GM18511 (cell line): ENCODE measurements at regions not wholly inside any gene's neighbourhood (a gene's known extent, or its start where the extent isn't known, plus 50 kb on each side); places are given as distances from the start of the nearest gene placed in this dataset.

ENCODE experiments used
- ATAC-seq: cut with Tn5 transposase; IDR thresholded peaks from one replicate; pipeline ENCODE4 v1.9.1; 2021; ENCODE audit warnings: mild to moderate bottlenecking, moderate library complexity; ENCODE audit not compliant: unreplicated experiment

DNA sequence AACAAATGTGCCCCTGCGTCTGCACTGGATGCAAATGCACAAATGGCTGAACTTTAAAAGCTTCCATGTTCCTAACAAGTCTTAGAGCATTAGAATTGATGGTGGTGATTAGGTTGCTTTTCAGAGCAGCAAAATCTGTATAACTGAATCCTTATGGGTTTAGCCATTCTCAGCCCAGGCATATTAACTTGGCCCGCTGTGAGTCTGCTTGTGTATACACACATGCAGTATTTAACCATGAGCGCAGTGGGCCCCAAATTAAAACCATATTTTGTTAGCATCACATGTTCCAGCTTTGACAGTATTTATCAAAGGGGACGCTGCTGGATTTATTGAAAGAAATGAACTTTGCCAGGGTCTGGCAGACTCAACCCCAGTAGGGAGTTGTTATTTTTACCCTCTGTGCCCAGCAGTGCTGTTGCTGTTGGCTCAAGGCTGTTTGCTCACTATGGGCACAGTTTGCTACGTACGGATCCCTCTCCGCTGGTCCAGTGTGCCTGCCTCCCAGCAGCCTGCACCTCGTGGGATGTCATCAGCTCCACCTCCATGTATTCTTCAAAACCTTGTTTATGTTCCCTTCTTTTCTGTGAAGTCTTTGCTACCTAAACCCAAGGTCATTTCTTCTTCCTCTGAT lies 144.7 kb downstream of the QRSL1 start:
- ATAC-seq = no peak

DNA sequence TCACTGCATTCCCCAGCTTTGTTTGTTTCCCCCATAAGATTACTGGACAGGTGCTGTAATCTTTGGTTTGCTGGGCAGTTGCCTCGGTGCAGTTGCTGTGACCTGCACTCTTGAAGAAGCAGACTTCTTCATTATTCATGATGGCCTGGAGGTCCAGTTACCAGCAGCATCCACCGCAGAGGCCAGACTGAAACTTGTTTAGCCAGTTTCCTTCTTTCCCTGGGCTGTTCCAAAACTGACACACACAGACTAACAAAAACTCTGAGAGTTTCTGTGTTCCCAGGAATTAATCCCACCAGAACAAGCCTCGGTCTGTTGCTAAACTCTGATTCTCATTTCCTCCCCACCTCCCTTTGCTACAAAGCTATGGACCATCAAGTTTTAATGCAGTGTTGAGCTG lies 144.1 kb downstream of the QRSL1 start:
- no peak for ATAC-seq

- ATAC-seq = no peak
These were observed 143.1 kb downstream of the QRSL1 start for GRCh38 chr6:106772270-106773142.

DNA sequence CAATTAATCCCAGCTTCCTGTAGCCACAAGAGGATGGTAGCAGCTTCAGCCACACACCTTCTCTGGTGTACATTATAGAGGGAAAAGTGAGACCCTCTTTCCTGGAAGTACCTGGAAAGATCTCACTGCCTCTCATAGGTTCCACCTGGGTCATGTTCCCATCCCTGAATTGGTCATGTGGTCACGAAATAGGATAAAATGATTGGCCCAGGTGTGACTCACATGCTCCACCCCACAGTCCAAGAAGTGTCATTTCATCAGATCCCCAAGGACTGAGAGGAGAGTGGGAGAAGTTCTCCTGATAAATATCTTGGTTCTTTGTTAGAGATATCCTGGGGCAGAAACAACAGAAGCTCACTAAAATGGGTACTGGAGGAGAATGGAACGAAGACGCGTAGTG lies 142.4 kb downstream of the QRSL1 start:
- no peak for ATAC-seq

GRCh38 chr6:106770663-106771062 lies 141.3 kb downstream of the QRSL1 start:
- no peak for ATAC-seq

DNA sequence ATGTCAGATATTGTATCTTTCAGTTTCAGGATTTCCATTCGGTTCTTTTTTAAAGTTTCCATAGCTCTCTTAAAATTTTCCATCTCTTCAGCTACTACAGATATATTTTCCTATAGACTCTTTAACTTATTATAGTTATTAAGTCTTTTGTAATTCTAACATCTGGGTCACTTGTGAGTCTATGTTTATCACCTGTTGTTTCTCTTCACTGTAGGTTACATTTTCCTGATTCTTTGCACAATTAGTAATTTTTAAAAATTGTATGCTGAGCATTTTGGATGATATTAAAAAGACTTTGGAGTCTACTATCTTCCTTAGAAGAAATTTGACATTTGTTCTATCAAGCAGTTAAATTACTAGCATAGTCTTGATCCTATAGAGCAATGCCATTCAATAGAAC lies 140.7 kb downstream of the QRSL1 start:
- ATAC-seq = no peak

GRCh38 chr6:106767271-106767670 lies 137.9 kb downstream of the QRSL1 start:
- no peak for ATAC-seq

DNA sequence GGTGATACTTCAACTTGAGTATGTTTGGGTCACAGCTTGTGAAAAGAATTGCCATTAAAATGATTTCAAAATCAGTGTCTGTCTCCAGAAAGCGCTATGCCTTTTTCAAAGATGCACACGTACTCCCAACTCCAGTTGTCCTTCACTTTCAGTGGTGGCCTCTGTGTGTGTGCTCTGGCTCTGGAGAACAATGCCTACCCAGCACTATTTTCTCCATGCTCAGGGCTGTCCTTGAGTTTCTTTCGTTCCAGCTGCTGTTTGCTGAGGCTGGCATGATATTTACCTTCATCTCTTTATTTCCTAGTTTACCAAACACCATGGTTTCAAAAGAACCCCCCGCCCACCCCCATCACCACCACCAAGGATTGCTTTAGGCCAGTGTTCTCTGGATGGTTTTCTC lies 136.8 kb downstream of the QRSL1 start:
- ATAC-seq = no peak

DNA sequence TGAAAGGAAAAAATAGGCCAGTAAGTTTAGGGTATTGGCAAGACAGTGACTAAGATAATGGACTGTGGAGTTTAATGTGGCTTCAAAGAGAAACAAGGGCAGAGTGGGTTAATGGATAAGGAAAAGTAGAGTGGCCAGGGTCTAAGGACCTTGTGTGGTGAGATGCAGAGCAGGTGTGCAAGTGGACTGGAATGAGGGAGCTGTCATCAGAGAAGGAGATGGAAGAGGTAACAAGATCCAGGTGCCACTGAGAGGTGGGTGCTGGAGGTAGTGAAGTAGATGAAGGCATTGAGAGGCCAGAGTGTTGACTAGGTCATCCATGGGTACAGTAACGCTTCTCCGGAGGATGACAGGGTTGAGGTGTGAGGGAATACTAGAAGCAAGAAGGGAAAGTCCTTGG lies 136.1 kb downstream of the QRSL1 start:
- ATAC-seq = no peak

DNA sequence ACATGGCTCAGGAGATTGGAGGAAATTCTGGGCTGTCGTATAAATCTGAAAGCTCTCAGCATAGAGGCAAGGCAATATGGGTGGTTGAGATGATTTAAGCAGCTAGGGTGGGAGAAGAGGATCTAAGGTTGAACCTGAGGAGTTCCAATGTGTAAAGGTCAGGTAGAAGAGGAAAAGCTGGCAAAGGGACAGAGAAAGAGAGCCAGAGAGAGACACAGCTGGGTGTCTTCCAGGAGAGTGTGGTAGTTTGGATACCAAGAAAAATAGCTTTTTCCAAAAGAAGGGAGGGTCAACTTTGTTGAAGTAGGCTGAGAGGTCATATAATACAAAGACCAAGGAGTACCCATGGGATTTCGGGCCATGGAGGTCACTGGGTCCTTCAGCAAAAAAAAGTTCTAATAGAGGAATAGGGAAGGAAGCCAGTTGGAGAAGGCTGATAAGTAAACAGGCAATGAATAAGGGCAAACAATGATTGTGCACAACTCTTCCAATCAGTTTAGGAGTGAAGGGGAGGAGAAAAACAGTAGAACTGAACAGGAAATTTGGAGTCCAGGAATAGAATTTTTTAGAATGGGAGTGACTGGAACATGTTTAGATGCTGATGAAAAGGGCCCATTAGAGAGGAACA lies 135.1 kb downstream of the QRSL1 start:
- ATAC-seq = no peak

DNA sequence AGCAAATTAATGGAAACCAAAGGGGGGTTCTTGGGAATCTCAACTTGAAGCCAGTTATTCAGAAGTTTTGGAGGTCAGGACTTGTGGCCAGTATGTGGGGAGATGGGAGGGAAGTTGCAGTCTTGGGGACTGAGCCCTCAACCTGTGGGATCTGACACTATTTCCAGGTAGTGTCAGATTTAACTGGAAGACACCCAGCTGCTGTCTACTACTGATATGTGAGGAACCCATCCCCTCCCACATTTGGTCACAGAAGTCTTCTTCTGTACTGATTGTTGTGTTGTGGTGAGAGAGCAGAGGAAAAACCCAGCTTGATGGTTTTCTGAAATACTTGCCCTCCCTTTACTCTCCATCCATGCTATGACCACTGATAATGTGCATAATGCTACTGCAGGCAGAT lies 134.0 kb downstream of the QRSL1 start:
- ATAC-seq = no peak

GRCh38 chr6:106761160-106761559 lies 131.8 kb downstream of the QRSL1 start:
- no peak for ATAC-seq

DNA sequence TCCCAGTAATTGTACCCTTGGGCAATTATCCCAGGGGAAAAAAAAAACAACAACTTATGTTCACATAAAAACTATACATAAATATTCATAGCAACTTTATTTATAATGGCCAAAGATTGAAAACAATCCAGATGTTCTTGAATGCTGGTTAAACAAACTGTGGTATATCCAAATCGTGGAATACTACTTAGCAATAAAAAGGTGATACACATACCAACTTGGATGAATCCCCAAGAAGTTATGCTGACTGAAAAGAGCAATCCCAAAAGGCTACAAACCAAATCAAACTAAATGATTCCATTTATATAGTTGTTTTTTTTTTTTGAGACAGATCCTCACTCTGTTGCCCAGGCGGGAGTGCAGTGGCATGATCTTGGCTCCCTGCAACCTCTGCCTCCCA lies 129.7 kb downstream of the QRSL1 start:
- ATAC-seq = no peak

- no peak for ATAC-seq
These were observed 128.5 kb downstream of the QRSL1 start for GRCh38 chr6:106757722-106758467.

- no peak for ATAC-seq
These were observed 127.9 kb downstream of the QRSL1 start for GRCh38 chr6:106757267-106757666.

GRCh38 chr6:106754215-106754614 lies 124.8 kb downstream of the QRSL1 start:
- no peak for ATAC-seq

GRCh38 chr6:106752641-106753040 lies 123.3 kb downstream of the QRSL1 start:
- no peak for ATAC-seq

DNA sequence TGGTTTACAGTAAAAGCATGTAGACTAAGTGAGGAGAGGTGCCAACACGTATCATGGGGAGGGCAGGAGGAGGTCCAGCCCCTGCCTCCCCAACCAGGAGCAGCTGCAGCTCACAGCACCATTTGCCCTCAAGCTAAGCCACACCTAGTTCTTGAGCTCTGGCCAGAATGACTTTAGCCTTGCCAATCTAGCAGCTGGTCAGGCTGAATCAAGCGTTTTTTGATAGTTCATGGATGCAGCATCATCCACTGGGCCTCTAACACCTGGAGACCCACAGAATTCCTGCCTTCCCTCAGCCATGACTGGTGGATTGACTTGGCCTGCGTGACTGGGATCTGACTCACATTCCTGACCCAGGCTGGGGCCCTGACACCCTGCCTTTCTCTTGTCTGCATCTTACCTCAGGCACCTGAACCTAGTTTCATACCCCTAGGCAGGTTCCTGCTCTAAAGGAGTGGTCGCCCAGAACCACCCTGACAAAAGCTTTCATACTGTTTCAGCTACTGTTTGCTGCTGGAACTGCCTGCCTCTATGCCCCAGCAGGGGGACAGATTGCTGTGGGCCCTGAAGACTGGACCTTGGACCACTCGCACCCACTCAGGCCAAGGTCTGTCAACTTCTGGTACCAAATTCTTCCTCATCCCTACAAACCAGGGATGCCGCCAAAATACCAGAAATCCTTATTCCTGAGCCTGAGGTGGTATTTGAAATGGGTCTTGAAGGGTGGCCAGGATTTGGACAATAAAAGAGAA lies 122.3 kb downstream of the QRSL1 start:
- ATAC-seq = no peak

GRCh38 chr6:106750946-106751345 lies 121.6 kb downstream of the QRSL1 start:
- ATAC-seq = no peak

DNA sequence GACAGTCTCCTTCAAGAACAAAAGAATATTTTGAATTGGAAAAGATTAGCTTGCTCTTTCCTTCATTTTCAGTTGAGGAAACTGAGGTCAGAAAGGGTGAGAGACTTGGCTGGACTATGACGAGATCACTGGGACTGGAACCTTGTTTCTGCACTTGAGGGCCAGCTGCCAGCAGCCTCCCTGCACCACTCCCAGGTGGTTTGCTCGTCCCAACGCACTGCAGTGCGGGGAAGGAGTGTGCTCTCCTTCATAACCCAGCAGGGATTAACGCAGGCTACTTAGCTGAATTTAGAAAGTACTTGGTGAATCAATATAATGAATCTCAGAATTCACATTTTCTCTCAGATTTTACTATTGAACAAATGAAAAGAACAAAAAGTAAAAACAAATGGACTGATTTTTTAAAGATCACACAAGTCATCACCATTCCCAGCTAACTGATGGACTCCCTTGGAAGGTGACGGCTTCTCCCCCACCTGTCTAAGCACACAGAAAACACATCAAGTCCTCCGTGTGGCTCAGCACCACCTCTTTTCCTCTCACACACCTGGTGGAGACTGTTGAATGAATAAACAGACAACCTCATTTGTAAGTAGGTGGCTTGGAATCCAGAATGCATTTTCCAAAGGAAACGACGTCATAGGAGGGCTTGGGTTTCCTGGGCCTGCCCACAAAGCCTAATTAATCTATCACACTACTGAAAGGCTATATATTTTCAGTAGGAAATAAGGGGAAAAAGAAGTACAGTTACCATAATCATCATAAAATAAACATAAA lies 121.0 kb downstream of the QRSL1 start:
- ATAC-seq = no peak
